GM12891 (cell line): ENCODE measurements at regions not wholly inside any gene's neighbourhood (a gene's known extent, or its start where the extent isn't known, plus 50 kb on each side); places are given as distances from the start of the nearest gene placed in this dataset.

ENCODE experiments used
- POLR2A ChIP-seq: IDR thresholded peaks from 2 replicates; pipeline ENCODE4 v1.6.1; 2011; ENCODE audit warnings: low read depth, low read length, control low read depth
- POLR2AphosphoS5 ChIP-seq: IDR thresholded peaks from 2 replicates; pipeline ENCODE4 v1.6.1; 2011; ENCODE audit warnings: low read depth, low read length, control low read depth
- SPI1 ChIP-seq: IDR thresholded peaks from 2 replicates; pipeline ENCODE4 v1.6.1; 2011; ENCODE audit warnings: low read depth, low read length, control low read depth

DNA sequence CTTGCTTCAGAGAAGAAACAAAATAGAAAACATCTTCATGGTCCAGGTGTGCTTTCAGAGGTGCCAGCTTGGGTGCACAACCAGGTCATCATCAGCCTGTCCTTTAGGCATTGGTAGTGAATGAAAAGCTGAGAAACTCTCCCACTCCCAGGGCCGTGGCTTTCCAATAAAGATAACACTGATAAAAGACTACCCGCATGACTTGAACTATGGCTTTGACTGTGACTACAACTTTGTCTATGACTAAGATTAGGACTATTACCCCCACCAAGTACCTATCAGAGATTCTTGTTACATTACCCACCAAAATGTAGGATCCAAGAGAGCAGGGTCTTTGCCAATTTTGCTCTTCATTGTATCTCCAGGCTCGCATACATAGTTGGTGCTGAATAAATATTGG lies 115.2 kb downstream of the EDEM1 start:
- no peak for TF ChIP-seq POLR2A
- TF ChIP-seq POLR2AphosphoS5: no peak
- TF ChIP-seq SPI1: no peak
